OCI-LY7 (cell line): ENCODE measurements at regions not wholly inside any gene's neighbourhood (a gene's known extent, or its start where the extent isn't known, plus 50 kb on each side); places are given as distances from the start of the nearest gene placed in this dataset.

Experiments
- BruUV-seq: library from RNA; stranded (reverse); fragments of 400-500 nt; replicated peaks from 2 replicates; lab custom pipeline; 2021; lab: Mats Ljungman, UMichigan
- CTCF ChIA-PET: fragments of 300-600 bp; sonication (Branson Sonifier 250); formaldehyde crosslinking; loops from one replicate; lab custom pipeline; 2022; ENCODE audit warnings: antibody characterized with exemption; ENCODE audit not compliant: unreplicated experiment; lab: Charles Lee
- POLR2A ChIA-PET: fragments of 300-600 bp; sonication (Branson Sonifier 250); formaldehyde crosslinking; loops from one replicate; lab custom pipeline; 2022; ENCODE audit warnings: antibody characterized with exemption; lab: Charles Lee
- DNase-seq: peaks from one replicate; pipeline ENCODE4 v3.0.0-alpha.2; 2015; ENCODE audit warnings: low spot score
- H2AFZ ChIP-seq: fragments of 200-600 bp; sonication (generic), shearing (Covaris generic); 2 replicates; pipeline ENCODE4 v1.6.1; 2014; ENCODE audit warnings: mild to moderate bottlenecking, antibody characterized with exemption, low read length, moderate library complexity
- H3K27ac ChIP-seq: fragments of 200-600 bp; sonication (generic); 2 replicates; pipeline ENCODE4 v1.5.1; 2014; ENCODE audit warnings: mixed run types, low read depth, mild to moderate bottlenecking, moderate library complexity, low read length, inconsistent platforms; ENCODE audit not compliant: poor library complexity, severe bottlenecking
- H3K36me3 ChIP-seq: fragments of 200-600 bp; sonication (generic); 2 replicates; pipeline ENCODE4 v1.6.1; 2014; ENCODE audit warnings: mild to moderate bottlenecking, antibody characterized with exemption, low read length, moderate library complexity, mixed read lengths; ENCODE audit not compliant: insufficient read depth
- H3K4me1 ChIP-seq: fragments of 200-600 bp; sonication (generic); 2 replicates; pipeline ENCODE4 v1.5.1; 2014; ENCODE audit warnings: mild to moderate bottlenecking, low read length; ENCODE audit not compliant: insufficient read depth, poor library complexity, severe bottlenecking
- H3K4me2 ChIP-seq: fragments of 200-600 bp; sonication (generic); 2 replicates; pipeline ENCODE4 v1.6.1; 2014; ENCODE audit warnings: mild to moderate bottlenecking, low read length
- H3K4me3 ChIP-seq: fragments of 200-600 bp; sonication (generic); 2 replicates; pipeline ENCODE4 v1.5.1; 2014; ENCODE audit warnings: mild to moderate bottlenecking, low read depth, low read length; ENCODE audit not compliant: poor library complexity, severe bottlenecking
- H3K79me2 ChIP-seq: fragments of 200-600 bp; sonication (generic); 2 replicates; pipeline ENCODE4 v1.6.1; 2016; ENCODE audit warnings: low read depth, mild to moderate bottlenecking, low read length, moderate library complexity, mixed read lengths; ENCODE audit not compliant: insufficient read depth
- H3K9me2 ChIP-seq: fragments of 200-600 bp; sonication (generic); 2 replicates; pipeline ENCODE4 v1.6.1; 2016; ENCODE audit warnings: mild to moderate bottlenecking, low read length, mixed read lengths; ENCODE audit not compliant: insufficient read depth
- H3K9me3 ChIP-seq: fragments of 200-600 bp; sonication (generic); 2 replicates; pipeline ENCODE4 v1.6.1; 2014; ENCODE audit warnings: mild to moderate bottlenecking, mixed run types, low read length, mixed read lengths
- H4K20me1 ChIP-seq: fragments of 200-600 bp; sonication (generic); 2 replicates; pipeline ENCODE4 v1.6.1; 2014; ENCODE audit warnings: mild to moderate bottlenecking, antibody characterized with exemption, low read length, moderate library complexity, mixed read lengths; ENCODE audit not compliant: insufficient read depth
- CTCF ChIP-seq: fragments of 200-600 bp; sonication (generic); conservative IDR thresholded peaks from 2 replicates; pipeline ENCODE4 v1.5.1; 2014; ENCODE audit warnings: mild to moderate bottlenecking, antibody characterized with exemption, low read length, moderate library complexity, mixed read lengths
- EZH2phosphoT487 ChIP-seq: fragments of 200-600 bp; sonication (generic); IDR thresholded peaks from 2 replicates; pipeline ENCODE4 v1.6.1; 2018; ENCODE audit warnings: low read depth, borderline replicate concordance, mild to moderate bottlenecking, mixed run types, antibody characterized with exemption, low read length, moderate library complexity, mixed read lengths
- intact Hi-C: fragments of 100-400 bp; cut with micrococcal nuclease; formaldehyde crosslinking; loops from one replicate; pipeline ENCODE4 v1.10.0; 2022; ENCODE audit not compliant: unreplicated experiment

DNA sequence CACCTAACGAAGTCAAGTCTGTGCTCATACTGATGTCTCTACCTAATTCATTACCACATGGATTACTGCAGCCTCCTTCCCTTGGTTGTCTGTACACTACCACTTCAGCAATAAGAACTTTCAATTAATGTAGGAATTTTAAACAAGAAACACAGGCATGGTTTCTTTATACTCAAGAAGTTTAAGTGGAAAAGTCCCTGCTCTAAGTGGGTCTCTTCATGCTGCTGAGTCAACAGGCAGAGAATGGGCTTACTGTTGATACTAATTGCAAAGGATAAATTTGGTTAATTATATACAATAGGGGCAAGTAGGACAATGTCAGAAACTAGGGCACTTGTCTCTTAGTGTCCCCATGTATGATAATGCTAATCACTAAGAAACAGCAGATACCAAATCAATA lies 392.6 kb downstream of the DSEL start:
- no peaks in the 10 kb centered on the region for H3K36me3 ChIP-seq
- no peak overlapping the region for H3K27ac ChIP-seq
- no TSS peak for BruUV-seq
- no peaks in the 10 kb centered on the region for H3K79me2 ChIP-seq
- no peaks in the 10 kb centered on the region for H3K9me2 ChIP-seq
- no peak for DNase-seq
- TF ChIP-seq EZH2phosphoT487, result no peak
- no peak for TF ChIP-seq CTCF
- H3K4me1 ChIP-seq, result no peaks in the 10 kb centered on the region
- ChIA-PET POLR2A (no interaction called here), CTCF (no interaction called here)
- no peaks in the 10 kb centered on the region for H4K20me1 ChIP-seq
- intact Hi-C loops, result no loop called here
- no peak overlapping the region for H2AFZ ChIP-seq
- no peak overlapping the region for H3K4me2 ChIP-seq
- no peaks in the 10 kb centered on the region for H3K9me3 ChIP-seq
- H3K4me3 ChIP-seq, result no peak overlapping the region

GRCh38 chr18:67117804-67118203 lies 398.7 kb downstream of the DSEL start:
- CTCF ChIA-PET, result no interaction called here
- Histone ChIP-seq H3K9me3 (no peaks in the 10 kb centered on the region), H4K20me1 (no peaks in the 10 kb centered on the region), H3K4me2 (no peak overlapping the region), H3K4me3 (no peak overlapping the region), H3K79me2 (no peaks in the 10 kb centered on the region), H3K27ac (no peak overlapping the region), H3K4me1 (no peaks in the 10 kb centered on the region), H3K9me2 (no peaks in the 10 kb centered on the region), H3K36me3 (no peaks in the 10 kb centered on the region), H2AFZ (no peak overlapping the region)
- no peak for DNase-seq
- no peak for TF ChIP-seq EZH2phosphoT487
- no peak for TF ChIP-seq CTCF
- intact Hi-C loops, result no loop called here
- BruUV-seq, result no TSS peak
- POLR2A ChIA-PET, result no interaction called here

GRCh38 chr18:67109535-67109934 lies 407.0 kb downstream of the DSEL start:
- Histone ChIP-seq H3K4me2 (no peak overlapping the region), H3K9me2 (no peaks in the 10 kb centered on the region), H3K36me3 (no peaks in the 10 kb centered on the region), H3K27ac (no peak overlapping the region), H3K79me2 (no peaks in the 10 kb centered on the region), H3K9me3 (no peaks in the 10 kb centered on the region), H3K4me3 (no peak overlapping the region), H2AFZ (no peak overlapping the region), H4K20me1 (no peaks in the 10 kb centered on the region), H3K4me1 (no peaks in the 10 kb centered on the region)
- TF ChIP-seq CTCF (no peak), EZH2phosphoT487 (no peak)
- CTCF ChIA-PET, result no interaction called here
- POLR2A ChIA-PET, result interaction anchor here (0.6 kb wide), 1 partner anchor 620 kb away, joined by 4 read pairs; no protein-coding TSS in a partner anchor
- no TSS peak for BruUV-seq
- no peak for DNase-seq
- intact Hi-C loops, result no loop called here
